ENCODE measurements at regions not wholly inside any gene's neighbourhood (a gene's known extent, or its start where the extent isn't known, plus 50 kb on each side); places are given as distances from the start of the nearest gene placed in this dataset.

DNA sequence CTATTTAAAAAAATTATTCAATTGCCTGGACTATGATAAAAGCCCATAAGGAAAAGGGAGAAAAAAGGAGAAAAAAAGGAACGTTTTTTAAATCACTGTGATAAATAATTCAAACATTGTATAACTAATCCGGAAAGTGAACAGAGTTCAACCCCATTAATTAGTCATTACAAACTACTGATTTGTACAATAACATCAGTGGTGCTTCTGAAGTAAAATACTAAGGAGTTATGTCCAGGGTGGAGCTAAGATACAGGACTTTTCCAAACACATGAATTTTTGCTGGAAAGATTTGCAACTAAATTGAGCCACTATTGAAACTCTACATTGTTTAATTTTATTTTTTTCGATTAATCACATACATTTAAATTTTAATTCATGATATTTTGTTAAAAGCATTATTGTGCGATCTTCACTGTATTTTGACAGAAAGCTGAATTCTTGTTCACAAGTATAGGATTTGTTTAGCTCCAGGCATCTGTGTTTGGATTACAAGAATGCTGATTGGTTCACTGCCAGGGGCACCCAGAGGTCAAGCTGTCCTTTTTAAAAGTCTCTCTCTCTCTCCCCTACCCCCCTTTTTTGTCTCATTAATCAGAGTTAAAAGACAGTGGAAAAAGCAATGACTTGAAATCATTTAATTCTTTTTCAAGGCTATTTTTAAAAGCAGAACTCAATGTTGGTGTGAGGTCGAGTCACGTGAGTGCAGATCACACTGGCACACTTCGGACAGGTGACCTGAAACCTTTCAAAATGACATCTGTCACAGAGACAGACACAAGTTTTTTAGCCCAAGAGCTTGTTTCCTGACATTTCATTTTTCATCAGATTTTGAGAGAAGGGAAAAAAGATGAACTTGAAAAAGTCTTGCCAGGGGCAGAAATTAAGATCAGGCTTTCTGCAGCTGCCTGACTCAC lies 387.3 kb downstream of the NR2F1-AS1 start:
- TF ChIP-seq, protein P1, sequence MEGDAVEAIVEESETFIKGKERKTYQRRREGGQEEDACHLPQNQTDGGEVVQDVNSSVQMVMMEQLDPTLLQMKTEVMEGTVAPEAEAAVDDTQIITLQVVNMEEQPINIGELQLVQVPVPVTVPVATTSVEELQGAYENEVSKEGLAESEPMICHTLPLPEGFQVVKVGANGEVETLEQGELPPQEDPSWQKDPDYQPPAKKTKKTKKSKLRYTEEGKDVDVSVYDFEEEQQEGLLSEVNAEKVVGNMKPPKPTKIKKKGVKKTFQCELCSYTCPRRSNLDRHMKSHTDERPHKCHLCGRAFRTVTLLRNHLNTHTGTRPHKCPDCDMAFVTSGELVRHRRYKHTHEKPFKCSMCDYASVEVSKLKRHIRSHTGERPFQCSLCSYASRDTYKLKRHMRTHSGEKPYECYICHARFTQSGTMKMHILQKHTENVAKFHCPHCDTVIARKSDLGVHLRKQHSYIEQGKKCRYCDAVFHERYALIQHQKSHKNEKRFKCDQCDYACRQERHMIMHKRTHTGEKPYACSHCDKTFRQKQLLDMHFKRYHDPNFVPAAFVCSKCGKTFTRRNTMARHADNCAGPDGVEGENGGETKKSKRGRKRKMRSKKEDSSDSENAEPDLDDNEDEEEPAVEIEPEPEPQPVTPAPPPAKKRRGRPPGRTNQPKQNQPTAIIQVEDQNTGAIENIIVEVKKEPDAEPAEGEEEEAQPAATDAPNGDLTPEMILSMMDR (IDR thresholded peaks at IDR 0.05), result no peak
- TF ChIP-seq POLR2A (IDR thresholded peaks at IDR 0.05), result no peak
